Muscle of leg (tissue), 3 donors: ENCODE measurements at regions not wholly inside any gene's neighbourhood (a gene's known extent, or its start where the extent isn't known, plus 50 kb on each side); places are given as distances from the start of the nearest gene placed in this dataset.
"Not testable (repeated sequence)": the region's sequence is repeated elsewhere in the genome, so short reads cannot be mapped to it uniquely, and the experiment has no call there.

Experiments
- DNase-seq: peaks from one replicate; pipeline ENCODE4 v3.0.0; 2013
- H3K27ac ChIP-seq: one replicate; pipeline ENCODE4 v1.5.1; 2013; ENCODE audit warnings: mild to moderate bottlenecking, low read length, control low read depth
- H3K27me3 ChIP-seq: one replicate; pipeline ENCODE4 v1.6.1; 2013; ENCODE audit warnings: low read length; ENCODE audit not compliant: control insufficient read depth, insufficient read depth
- H3K36me3 ChIP-seq: one replicate; pipeline ENCODE4 v1.6.1; 2013; ENCODE audit warnings: low read length; ENCODE audit not compliant: control insufficient read depth, insufficient read depth
- H3K4me1 ChIP-seq: one replicate; pipeline ENCODE4 v1.6.1; 2013; ENCODE audit warnings: low read length; ENCODE audit not compliant: control insufficient read depth, insufficient read depth
- H3K4me3 ChIP-seq: one replicate; pipeline ENCODE4 v1.5.1; 2013; ENCODE audit warnings: low read length, control low read depth
- H3K9me3 ChIP-seq: replicated peaks from 2 replicates; pipeline ENCODE4 v1.6.1; 2013; ENCODE audit warnings: low read depth, low read length; ENCODE audit not compliant: control insufficient read depth
- WGBS: methylation state at CpG from one replicate; pipeline ENCODE4 v1.1.5; 2013; ENCODE audit warnings: missing lambda C conversion rate; ENCODE audit not compliant: insufficient coverage; 5-methylcytosine and 5-hydroxymethylcytosine counted together

DNA sequence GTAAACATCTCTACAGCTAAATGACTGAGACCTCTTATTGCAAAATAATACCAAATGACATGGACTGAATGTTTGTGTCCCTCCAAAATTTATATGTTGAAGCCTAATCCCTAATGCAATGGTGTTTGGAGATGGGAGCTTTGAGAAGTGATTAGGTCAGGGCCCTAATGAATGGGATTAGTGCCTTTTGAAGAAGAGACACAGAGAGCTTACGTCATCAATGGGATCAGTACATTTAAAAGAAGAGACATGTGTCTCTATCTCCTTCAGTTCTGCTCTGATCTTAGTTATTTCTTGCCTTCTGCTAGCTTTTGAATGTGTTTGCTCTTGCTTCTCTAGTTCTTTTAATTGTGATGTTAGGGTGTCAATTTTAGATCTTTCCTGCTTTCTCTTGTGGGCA lies 301.6 kb upstream of the FSTL5 start:
- not testable (repeated sequence) for H3K27ac ChIP-seq, H3K36me3 ChIP-seq, H3K9me3 ChIP-seq, H3K4me1 ChIP-seq, H3K4me3 ChIP-seq, DNase-seq, H3K27me3 ChIP-seq
- WGBS, result no CpG with 5 or more reads among the region's 1 CpG

DNA sequence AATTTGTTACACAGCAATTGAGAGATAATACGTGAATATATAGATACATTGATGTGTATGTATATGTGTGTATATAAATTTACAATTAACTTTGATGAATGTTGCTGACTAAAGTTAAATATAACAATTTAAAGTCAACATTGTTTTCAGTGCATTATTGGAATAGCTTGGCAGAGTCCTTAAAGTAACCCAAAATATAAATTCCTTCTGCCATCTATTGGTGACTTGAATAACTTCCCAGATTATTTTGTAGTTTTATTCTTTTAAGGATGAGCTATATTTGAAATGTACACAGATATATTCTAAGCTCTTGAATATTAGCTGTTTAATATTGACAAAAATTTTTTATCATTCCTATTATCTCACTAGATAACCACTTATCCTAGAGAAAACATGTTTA lies 298.2 kb upstream of the FSTL5 start:
- no CpG with 5 or more reads among the region's 1 CpG for WGBS
- peak; percentile 27 for DNase-seq
- no peaks in the 10 kb centered on the region for H3K4me1 ChIP-seq
- no peak overlapping the region for H3K4me3 ChIP-seq
- no peak overlapping the region for H3K27ac ChIP-seq
- H3K36me3 ChIP-seq, result no peaks in the 10 kb centered on the region
- no peaks in the 10 kb centered on the region for H3K27me3 ChIP-seq
- no peaks in the 10 kb centered on the region for H3K9me3 ChIP-seq

DNA sequence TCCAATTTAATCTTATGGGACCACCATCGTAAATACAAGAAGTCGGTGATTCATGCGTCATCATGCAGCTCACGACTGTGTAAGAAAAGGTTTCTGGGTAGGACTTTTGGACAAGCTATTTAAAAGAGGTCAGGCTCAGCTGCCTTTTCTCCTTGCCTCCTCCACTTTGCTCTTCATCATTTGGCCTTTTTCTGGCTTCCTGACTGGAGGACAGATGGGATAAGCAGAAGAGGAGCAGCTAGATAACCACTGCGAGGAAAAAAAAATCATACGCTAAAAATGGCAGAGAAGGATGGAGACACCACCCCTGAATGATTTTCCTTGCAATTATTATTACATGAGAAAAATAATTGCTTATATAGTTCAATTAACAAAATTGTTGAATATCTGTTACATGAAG lies 294.3 kb upstream of the FSTL5 start:
- Histone ChIP-seq H3K27me3 (no peaks in the 10 kb centered on the region), H3K36me3 (no peaks in the 10 kb centered on the region), H3K27ac (no peak overlapping the region), H3K4me1 (no peaks in the 10 kb centered on the region), H3K9me3 (no peaks in the 10 kb centered on the region), H3K4me3 (no peak overlapping the region)
- no CpG with 5 or more reads among the region's 6 CpGs for WGBS
- no peak for DNase-seq

DNA sequence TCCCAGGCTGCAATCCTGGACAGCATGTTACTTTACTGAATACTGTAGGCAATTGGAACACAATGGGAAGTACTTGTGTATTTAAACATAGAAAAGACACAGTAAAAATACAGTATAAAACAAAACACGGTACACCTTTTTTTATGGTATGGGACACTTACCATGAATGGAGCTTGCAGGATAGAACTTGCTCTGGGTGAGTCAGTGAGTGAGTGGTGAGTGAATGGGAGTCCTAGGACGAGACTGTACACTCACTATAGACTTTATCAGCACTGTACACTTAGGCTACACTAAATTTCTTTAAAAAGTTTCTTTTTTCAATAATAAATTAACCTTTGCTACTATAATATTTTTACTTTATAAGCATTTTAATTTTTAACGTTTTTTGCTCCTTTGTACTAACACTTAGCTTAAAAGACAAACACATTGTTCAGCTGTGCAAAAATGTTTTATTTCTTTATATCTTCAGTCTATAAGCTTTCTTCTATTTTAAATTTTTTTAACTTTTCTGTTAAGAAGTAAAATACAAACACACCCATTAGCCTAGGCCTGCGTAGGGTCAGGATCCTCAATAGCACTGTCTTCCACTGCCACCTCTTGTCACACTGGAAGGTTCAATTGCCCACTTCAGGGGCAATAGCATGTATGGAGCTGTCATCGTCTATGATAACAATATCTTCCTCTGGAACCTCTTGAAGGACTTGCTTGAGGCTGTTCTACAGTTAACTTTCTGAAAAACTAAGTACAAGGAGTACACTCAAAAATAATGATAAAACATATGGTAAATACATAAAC lies 293.5 kb upstream of the FSTL5 start:
- no peak for DNase-seq
- no peaks in the 10 kb centered on the region for H3K9me3 ChIP-seq
- no peak overlapping the region for H3K4me3 ChIP-seq
- no peak overlapping the region for H3K27ac ChIP-seq
- H3K27me3 ChIP-seq, result no peaks in the 10 kb centered on the region
- H3K4me1 ChIP-seq, result no peaks in the 10 kb centered on the region
- WGBS, result 100% methylated on average over 1 of the region's 5 CpGs
- no peaks in the 10 kb centered on the region for H3K36me3 ChIP-seq

DNA sequence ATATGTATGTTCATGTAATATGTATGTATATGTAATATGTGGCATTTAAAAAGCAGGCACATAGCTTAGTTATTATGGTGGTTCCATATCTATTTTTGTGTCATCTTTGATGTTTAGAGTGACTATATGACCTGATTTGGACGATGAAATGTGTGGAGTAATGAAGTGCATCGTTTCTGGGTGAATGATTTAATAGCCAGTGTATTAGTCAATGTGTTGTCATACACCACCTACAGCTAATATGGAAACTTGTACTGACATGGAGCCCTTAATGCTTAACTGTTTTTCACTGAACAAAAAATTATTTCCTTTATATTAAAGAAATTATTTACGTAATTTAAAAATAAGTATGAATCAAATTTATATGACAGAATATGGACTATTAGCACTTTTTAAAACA lies 292.3 kb upstream of the FSTL5 start:
- no peak overlapping the region for H3K4me3 ChIP-seq
- DNase-seq, result no peak
- no peaks in the 10 kb centered on the region for H3K27me3 ChIP-seq
- no CpG with 5 or more reads among the region's 3 CpGs for WGBS
- no peaks in the 10 kb centered on the region for H3K4me1 ChIP-seq
- H3K27ac ChIP-seq, result no peak overlapping the region
- H3K36me3 ChIP-seq, result no peaks in the 10 kb centered on the region
- H3K9me3 ChIP-seq, result no peaks in the 10 kb centered on the region

DNA sequence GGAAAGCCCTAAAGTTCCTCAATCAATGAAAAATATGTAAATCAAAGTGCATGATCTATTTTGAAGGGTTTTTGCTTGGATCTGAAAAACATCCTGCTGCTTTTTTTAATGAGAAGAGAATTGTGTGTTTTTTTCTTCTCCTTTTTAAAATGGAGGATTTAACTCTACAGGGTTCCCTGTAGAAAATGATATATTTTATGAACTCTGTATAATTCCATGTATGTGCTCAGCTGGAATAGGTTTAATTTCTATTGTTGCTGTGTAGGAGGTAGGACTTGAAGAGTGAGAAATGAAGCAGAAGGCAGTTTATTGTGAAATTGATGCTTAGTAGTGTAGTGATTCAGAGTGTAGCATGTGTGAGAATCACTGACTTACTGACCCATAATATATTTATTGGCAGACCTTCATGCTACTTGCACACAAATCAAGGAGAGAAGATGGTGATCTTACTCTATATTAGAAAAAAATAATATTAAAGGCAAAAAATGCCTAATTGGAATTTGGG lies 286.8 kb upstream of the FSTL5 start:
- Histone ChIP-seq H3K27me3 (no peaks in the 10 kb centered on the region), H3K4me3 (no peak overlapping the region), H3K4me1 (no peaks in the 10 kb centered on the region), H3K9me3 (no peaks in the 10 kb centered on the region), H3K27ac (no peak overlapping the region), H3K36me3 (no peaks in the 10 kb centered on the region)
- no peak for DNase-seq

DNA sequence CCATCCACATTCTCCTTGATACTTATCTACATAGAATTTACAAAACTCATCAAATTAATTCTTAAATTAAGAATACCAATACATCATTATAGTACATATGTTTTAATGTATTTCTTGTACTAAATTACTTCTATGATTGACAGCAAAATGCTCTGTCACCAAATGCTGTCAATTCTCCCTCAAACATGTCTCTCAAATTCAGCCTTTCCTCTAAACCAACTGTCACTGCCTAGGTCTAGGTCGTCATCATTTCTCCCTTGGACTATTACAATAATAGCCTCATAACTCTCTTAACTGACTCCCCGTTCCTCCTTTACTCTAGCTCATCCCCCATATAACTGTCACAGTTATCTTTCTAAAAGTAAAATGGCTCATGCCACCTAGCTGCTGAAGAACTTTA lies 279.7 kb upstream of the FSTL5 start:
- Histone ChIP-seq H3K27ac (no peak overlapping the region), H3K36me3 (no peaks in the 10 kb centered on the region), H3K4me1 (no peaks in the 10 kb centered on the region), H3K9me3 (no peaks in the 10 kb centered on the region), H3K4me3 (no peak overlapping the region), H3K27me3 (no peaks in the 10 kb centered on the region)
- no peak for DNase-seq
- WGBS, result 0% methylated on average over 1 of the region's 2 CpGs

DNA sequence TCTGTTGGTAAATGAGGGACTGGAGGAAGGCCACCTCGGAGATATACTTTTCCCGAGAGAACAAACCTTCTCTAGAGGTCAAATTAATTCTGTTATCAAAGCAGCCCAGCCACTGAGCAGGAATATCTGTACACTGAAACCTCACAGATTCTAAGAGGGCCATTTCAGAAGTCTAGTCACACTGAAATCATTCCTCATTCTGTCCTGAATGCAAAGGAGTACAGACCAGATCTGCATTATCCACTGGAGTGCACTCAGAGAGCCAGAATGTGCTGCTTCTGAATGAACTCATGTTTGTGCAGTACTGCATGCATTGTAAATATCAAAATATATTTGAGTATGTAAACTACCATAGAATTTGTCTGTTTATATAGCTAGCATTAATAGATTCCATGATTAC lies 278.3 kb upstream of the FSTL5 start:
- no peak for DNase-seq
- Histone ChIP-seq H3K27ac (no peak overlapping the region), H3K4me3 (no peak overlapping the region), H3K36me3 (no peaks in the 10 kb centered on the region), H3K4me1 (no peaks in the 10 kb centered on the region), H3K9me3 (no peaks in the 10 kb centered on the region), H3K27me3 (no peaks in the 10 kb centered on the region)
- no CpG with 5 or more reads among the region's 2 CpGs for WGBS

DNA sequence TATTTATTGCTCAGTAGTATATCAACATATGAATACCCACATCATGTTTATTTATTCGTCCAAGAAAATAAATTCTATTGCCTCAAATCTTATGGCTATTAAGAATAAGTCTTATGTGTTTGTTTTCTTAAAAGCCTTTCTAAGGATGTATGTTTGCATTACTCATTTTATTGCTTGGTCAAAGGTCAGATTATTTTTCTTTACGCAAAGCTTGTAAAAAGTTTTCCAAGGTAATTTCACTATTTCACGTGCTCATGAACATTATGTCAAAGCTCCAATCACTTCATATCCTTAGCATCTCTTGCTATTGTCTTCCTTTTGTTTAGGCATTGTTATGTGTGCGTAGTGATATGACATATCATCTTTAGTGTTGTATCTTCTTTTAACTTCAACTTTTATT lies 258.5 kb upstream of the FSTL5 start:
- H3K27me3 ChIP-seq, result no peaks in the 10 kb centered on the region
- no peak for DNase-seq
- WGBS, result no CpG with 5 or more reads among the region's 4 CpGs
- no peak overlapping the region for H3K4me3 ChIP-seq
- H3K27ac ChIP-seq, result no peak overlapping the region
- H3K9me3 ChIP-seq, result no peaks in the 10 kb centered on the region
- no peaks in the 10 kb centered on the region for H3K4me1 ChIP-seq
- H3K36me3 ChIP-seq, result no peaks in the 10 kb centered on the region

DNA sequence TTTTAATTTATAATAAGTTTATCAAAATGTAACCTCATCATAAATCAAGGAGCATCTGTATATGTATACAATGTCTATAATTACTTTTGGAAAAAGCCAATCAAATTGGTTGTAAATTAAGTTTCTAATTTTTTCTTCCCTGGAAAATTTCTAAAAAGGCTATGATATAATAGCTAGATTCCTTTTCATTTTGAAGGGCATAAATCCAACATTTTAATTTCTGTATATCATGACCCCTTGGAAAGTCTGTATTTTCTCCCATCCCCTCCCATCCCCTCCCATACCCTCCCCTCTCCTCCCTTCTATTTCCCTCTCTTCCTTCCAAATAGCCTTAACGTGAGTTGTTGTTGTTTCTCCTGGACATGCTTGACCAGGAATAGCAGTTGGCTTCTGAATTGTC lies 247.1 kb upstream of the FSTL5 start:
- no peaks in the 10 kb centered on the region for H3K9me3 ChIP-seq
- no peak overlapping the region for H3K27ac ChIP-seq
- no peaks in the 10 kb centered on the region for H3K27me3 ChIP-seq
- no peaks in the 10 kb centered on the region for H3K4me1 ChIP-seq
- H3K36me3 ChIP-seq, result no peaks in the 10 kb centered on the region
- DNase-seq, result no peak
- H3K4me3 ChIP-seq, result no peak overlapping the region
- WGBS, result no CpG with 5 or more reads among the region's 1 CpG

DNA sequence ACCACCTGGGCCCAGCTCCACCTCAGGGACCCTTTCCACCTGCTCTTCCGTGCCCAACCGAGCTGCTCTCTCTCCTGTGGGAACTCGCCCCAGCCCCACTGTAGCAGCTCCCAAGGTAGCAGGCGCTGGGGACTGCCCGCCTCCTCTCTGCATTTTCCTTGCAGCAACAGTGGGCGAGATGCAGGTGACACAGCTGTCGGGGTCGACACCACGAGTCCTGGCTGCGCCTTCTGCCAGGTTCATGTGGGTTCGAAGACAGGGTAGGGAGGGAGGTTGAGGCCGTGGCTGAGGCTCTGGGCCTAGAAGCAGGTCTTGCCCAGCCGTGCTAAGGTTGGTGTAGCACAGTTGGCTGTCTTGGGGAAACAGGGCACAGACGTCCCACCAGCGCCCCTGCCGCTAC lies 245.2 kb upstream of the FSTL5 start:
- Histone ChIP-seq H3K4me3 (no peak overlapping the region), H3K27ac (no peak overlapping the region), H3K27me3 (no peaks in the 10 kb centered on the region), H3K4me1 (no peaks in the 10 kb centered on the region), H3K36me3 (no peaks in the 10 kb centered on the region), H3K9me3 (no peaks in the 10 kb centered on the region)
- WGBS, result 93% methylated on average over 14 of the region's 16 CpGs
- no peak for DNase-seq
